Glomerular visceral epithelial cell (primary cell): ENCODE measurements at regions not wholly inside any gene's neighbourhood (a gene's known extent, or its start where the extent isn't known, plus 50 kb on each side); places are given as distances from the start of the nearest gene placed in this dataset.
A peak's percentile ranks its signal among the peaks of the same experiment; 100 is the strongest.

Experiments
- DNase-seq: peaks from one replicate; pipeline ENCODE4 v3.0.0-alpha.2; 2016; ENCODE audit errors: extremely low spot score

- no peak for DNase-seq
Observed at GRCh38 chr5:124664287-124664686, 82.2 kb downstream of the ZNF608 start.

DNA sequence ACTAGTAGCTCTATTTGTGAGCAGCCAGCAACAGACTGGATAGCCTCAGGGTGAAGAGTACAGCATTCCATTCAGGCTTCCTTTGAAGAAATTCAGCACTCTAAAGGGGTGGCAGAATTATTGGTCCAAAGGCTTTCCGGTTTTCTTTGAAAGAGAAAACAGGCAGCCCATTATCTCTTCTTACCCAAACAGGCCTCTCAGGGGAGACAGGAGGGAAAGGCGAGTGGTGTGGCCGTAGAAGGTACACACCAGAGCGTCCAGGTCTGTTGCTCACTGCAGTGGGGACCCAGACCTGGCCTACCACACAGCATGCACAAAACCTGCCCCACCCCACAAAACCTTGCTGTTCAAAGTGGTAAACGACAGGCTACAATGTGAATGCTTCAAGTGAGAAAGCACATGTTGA is 83.3 kb downstream of the ZNF608 start:
- no peak for DNase-seq

GRCh38 chr5:124662181-124662781 is 84.2 kb downstream of the ZNF608 start:
- peak; percentile 70 for DNase-seq

GRCh38 chr5:124661317-124662141 is 84.9 kb downstream of the ZNF608 start:
- DNase-seq = peak; percentile 99

DNA sequence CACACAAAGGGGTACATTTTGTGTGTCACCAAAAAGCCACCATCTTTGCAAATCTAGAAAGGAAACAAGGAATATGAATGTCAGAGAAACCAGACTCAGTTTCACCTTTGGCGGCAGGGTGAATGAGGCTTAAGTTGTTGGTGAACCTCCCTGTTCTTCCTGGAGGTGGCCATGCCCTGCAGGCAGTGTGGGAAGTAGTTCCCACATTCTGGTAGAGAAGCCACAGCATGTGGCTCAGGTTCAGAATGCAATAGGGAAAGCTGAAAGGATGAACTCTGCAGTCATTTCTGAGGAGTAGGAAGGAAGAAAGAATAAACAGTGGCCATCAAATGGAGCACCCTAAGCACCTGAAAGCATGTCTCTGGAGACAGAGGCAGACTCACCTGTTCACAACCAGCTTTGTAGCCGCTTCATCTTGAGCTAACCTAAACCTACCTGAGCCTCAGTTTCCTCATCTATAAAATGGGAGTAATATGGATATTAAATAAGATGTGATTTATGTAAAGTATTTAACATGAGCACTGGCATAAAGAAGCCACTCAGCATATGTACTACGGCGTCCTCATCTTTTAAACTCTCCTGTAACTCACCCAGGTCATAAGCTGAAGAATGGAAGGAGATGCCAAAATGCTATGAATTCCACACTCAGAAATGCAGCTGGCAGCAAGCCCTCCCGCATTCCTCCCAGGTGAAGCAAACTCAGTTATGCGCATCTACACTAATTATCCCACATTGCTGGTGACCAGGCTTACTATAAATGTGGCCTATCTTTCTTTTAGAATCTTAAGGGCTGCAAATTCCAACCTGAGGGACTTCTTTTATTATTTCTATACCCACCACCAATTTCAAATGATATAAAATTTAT is 86.0 kb downstream of the ZNF608 start:
- DNase-seq = peak; percentile 96

DNA sequence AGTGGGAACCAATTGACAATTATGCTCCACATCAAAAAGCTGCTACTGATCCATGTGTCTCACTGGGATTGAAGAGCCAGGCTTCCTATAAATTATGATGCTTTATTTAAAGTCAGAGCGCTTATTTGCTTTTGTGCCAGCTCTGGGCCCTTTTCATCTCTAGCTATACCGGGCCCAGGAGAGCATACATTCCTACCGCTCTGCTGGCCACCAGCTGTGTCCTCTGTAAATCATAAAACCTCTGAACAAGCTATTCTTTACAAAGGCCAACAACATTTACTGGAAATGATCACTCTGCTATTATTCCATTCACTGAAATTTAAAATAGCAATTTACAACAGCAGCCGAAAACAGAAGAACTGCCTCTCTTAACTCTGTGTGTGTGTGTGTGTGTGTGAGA is 86.6 kb downstream of the ZNF608 start:
- DNase-seq = peak; percentile 74

DNA sequence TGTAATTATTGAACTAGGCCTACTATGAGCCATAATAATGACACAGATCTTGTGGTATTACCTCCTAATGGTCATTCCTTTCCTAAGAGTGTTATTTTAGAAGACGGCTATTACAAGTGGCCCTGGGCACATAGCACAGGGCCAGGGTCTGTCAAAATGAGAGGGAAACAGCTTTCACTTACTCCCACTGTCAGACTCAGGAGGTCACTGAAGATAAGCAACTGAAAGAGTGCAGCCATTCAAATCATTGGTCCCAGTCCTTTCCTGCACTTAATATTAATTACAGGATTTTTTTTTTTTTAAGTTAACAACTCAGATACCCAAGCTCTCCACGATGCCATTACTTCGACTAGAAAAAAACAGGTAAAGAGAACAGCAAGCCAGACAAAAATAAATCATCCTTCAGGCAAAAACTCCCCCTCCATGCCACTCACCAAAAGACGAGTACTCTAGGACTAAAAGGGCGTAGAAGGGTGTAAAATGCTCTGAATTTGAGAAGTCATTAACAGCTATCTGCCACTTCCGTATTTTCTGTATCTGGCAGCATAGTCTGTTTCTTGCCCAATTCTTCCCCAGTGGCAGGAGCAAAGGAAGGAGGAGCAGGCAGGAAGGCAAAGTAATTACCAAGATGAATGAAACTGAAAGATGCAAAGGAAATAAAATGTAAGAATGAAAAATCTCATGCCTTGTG is 87.4 kb downstream of the ZNF608 start:
- DNase-seq = no peak

- DNase-seq = peak; percentile 95
Observed at GRCh38 chr5:124655921-124656511, 90.4 kb downstream of the ZNF608 start.

GRCh38 chr5:124655251-124655917 is 91.1 kb downstream of the ZNF608 start:
- DNase-seq = peak; percentile 74

DNA sequence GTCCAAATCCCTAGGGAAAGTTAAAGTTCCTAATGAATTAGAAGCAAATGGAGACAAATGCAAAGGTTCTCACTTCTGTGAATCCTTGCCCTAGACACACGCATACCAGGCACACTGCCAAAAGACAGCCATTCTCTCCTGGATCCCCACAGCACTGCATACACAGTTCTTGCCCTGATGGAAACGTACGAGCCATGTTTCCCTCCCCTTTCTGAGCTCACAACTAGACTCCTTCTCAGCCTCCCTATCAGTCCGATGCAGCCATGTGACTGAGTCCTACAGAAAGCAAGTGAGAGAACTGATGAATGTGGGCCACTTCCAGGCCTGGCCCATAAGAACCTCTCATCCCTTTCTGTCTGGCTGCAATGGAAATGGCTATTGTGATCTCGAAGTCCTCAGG is 92.0 kb downstream of the ZNF608 start:
- DNase-seq = peak; percentile 55

DNA sequence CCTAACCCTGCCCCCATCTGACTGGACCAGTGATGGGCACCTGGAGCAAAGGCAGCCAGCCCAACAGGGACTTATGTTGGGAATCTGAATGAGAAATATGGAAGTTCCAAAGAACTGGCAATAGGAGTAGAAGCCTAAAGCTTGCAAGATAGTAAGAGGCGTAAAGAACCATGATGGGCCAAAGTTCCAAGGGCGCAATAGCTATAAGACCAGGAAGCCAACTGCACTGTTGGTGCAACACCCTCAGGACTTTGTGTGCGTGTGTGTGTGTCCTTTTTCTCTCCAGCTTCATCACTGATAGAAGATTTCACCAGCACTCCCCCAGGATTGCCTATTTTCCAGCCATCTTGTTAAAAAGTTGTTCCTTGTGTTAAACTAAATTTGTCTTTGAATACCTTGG is 92.8 kb downstream of the ZNF608 start:
- no peak for DNase-seq

DNA sequence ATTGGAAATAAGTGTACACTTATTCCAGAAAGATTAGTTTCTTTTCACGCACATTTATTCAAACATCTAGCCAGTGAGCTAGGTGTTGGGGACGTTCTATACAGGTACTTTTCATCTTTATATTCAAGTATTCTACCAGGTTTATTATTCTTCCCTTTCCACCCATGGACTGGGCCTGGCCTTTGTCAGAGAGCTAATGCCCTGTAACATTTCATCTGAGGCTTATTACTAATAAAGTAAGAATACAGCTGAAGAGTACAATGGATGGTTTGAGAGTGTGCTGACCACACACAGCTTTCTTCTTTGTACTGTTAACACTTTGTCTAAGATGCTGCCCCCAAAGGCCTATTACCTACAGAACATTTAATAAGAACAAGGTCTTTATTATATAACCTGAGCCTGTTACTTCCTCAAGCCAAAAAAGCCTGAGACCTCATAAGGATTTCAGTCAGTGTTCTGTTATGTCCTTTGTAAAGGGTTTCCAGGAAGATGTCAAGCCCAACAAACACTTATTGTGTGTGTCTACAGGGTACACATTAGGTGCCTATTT is 93.5 kb downstream of the ZNF608 start:
- no peak for DNase-seq

- no peak for DNase-seq
Observed at GRCh38 chr5:124652514-124652819, 94.0 kb downstream of the ZNF608 start.

- DNase-seq = peak; percentile 87
Observed at GRCh38 chr5:124651663-124652513, 94.6 kb downstream of the ZNF608 start.

GRCh38 chr5:124650951-124651662 is 95.3 kb downstream of the ZNF608 start:
- no peak for DNase-seq

DNA sequence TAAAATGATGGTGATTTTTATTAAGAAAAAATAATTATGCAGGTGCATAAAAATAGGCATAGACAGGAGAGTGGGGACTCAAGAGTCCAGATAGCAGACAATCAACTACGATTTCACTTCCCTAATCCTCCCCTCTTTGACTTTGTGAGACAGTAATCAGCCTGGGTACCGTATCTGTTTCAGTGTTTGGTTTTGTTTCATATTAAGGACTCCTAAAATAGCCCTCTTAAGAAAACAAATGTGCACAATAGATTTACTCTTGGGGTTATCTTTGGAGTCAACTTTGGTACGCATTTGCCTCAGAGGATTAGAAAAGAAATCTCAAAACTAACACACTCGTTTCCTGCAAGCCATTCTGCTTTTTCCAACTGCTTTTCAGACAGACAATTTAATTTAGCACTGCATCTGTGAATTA is 96.3 kb downstream of the ZNF608 start:
- DNase-seq = no peak

DNA sequence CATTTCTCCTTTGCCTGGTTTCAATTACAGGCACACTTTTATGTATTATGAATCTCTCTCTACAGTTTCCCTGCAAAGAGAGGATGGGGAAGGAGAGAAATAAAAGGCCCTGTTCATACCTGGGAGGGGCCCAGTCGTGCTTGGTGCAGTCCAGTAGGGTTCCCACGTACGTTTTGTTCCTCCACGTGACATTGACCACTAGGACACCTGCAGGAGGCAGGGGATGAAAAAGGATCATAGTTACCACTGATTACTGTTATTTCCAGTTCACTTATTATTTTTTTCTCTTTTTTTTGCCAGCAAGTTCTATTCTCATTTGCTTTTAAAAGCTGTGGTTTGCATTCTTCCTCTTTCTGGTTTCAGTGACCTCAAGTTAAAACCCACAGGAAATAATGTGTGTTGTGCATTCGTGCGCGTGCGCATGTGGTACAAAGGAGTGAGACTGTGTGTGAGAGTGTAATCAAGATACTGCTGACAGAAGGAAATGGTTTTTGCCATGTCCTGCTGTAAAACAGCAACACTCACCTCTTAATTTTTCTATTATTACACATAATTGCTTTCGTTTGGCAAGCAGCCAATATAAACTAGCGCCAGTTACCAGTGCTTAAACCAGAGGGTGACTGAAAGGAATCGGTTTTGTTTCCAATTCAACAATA is 96.8 kb downstream of the ZNF608 start:
- DNase-seq = peak; percentile 99

- DNase-seq = no peak
Observed at GRCh38 chr5:124648902-124649467, 97.5 kb downstream of the ZNF608 start.
